ENCODE measurements at regions not wholly inside any gene's neighbourhood (a gene's known extent, or its start where the extent isn't known, plus 50 kb on each side); places are given as distances from the start of the nearest gene placed in this dataset.

DNA sequence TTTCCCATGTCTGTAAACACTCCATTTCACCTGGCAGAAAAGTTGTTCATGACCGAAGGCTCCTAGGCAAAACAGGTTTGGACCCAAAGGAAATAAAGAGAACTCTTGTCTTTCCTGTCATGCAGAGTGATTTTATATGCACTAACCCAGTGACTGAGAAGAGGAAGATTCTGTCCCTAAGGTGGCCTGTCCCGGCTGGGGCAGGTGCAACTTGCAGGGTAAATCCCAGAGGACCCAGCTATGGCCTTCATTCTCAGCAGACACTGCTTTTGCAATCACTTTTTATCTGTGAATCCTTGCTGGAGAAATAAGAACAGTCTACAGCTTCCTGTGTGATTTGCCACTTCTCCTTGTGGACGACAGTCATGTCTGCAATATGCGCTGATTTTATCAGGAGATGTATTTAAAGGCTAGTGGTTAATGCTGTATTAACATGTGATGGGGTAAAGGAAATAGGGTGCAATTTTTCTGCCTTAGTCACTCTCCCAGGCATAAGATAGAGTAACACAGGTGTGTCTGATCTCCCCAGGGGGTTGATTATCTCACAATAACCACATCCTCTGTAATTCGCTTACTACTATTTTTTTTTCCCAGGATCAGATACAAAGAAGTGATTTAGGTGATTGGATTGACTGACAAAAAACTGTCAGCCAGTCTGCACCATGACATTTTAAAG, 696.8 kb upstream of the SOX9 start:
- TF ChIP-seq CTCF (optimal IDR thresholded peaks at IDR 0.05 in 1 of 3, IDR thresholded peaks at IDR 0.05 in 1 of 3, conservative IDR thresholded peaks at IDR 0.05 in 1 of 3; ENCODE audit: extremely low read depth in 1 of 3, insufficient read depth in 2 of 3, low read length in 3 of 3) (peak in 1 of 3 experiments; percentile 34), EZH2 (IDR thresholded peaks at IDR 0.05; ENCODE audit: low read length) (no peak)

All from keratinocyte (primary cell).